ENCODE measurements at regions not wholly inside any gene's neighbourhood (a gene's known extent, or its start where the extent isn't known, plus 50 kb on each side); places are given as distances from the start of the nearest gene placed in this dataset.

DNA sequence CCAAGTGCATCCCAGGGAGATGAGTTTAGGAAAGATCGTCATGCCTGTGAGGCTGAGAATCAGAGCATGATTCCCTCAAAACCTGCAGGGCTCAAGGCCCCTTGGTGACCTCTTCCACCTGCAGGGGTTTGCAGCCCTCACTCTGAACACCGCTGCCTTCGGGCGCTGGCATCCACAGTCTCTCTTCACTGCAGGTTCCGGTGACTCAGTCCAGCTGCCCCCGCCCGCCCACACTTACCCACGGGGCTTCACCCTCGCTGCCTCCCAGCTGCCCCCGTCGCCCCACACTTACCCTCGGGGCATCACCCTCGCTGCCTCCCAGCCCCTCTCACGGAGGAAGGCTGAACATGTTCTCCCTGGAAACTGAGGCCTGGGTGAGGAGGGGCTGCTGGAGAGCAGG, 277.1 kb downstream of the XXYLT1 start:
- H3K36me3 ChIP-seq (ENCODE audit: control insufficient read depth in 2 of 2, insufficient read depth in 2 of 2, low read length in 1 of 2): no peaks in the 10 kb centered on the region
- DNase-seq (ENCODE audit: low read depth in 6 of 9, low spot score in 9 of 9): no peak
- H3K4me3 ChIP-seq (ENCODE audit: low read length in 2 of 2): no peak overlapping the region
- no peaks in the 10 kb centered on the region for H3K4me1 ChIP-seq (ENCODE audit: control insufficient read depth in 2 of 2, insufficient read depth in 2 of 2, low read length in 2 of 2)
- WGBS: 96% methylated on average over 14 of the region's 14 CpGs
- H3K9me3 ChIP-seq (ENCODE audit: control insufficient read depth in 2 of 2, insufficient read depth in 1 of 2, low read length in 1 of 2): no peaks in the 10 kb centered on the region
- no peak overlapping the region for H3K27ac ChIP-seq (ENCODE audit: low read depth in 1 of 2, low read length in 1 of 2)
- H3K27me3 ChIP-seq (ENCODE audit: control insufficient read depth in 2 of 2, insufficient read depth in 1 of 2, low read length in 1 of 2): no peaks in the 10 kb centered on the region

GRCh38 chr3:194994551-194994981, 276.4 kb downstream of the XXYLT1 start:
- no peaks in the 10 kb centered on the region for H3K9me3 ChIP-seq (ENCODE audit: control insufficient read depth in 2 of 2, insufficient read depth in 1 of 2, low read length in 1 of 2)
- no peak overlapping the region for H3K4me3 ChIP-seq (ENCODE audit: low read length in 2 of 2)
- no peaks in the 10 kb centered on the region for H3K27me3 ChIP-seq (ENCODE audit: control insufficient read depth in 2 of 2, insufficient read depth in 1 of 2, low read length in 1 of 2)
- no peak overlapping the region for H3K27ac ChIP-seq (ENCODE audit: low read depth in 1 of 2, low read length in 1 of 2)
- WGBS: 96% methylated on average over 6 of the region's 6 CpGs
- no peaks in the 10 kb centered on the region for H3K4me1 ChIP-seq (ENCODE audit: control insufficient read depth in 2 of 2, insufficient read depth in 2 of 2, low read length in 2 of 2)
- H3K36me3 ChIP-seq (ENCODE audit: control insufficient read depth in 2 of 2, insufficient read depth in 2 of 2, low read length in 1 of 2): no peaks in the 10 kb centered on the region
- DNase-seq (ENCODE audit: low read depth in 6 of 9, low spot score in 9 of 9): no peak

GRCh38 chr3:194995334-194995733, 275.6 kb downstream of the XXYLT1 start:
- H3K27me3 ChIP-seq (ENCODE audit: control insufficient read depth in 2 of 2, insufficient read depth in 1 of 2, low read length in 1 of 2): no peaks in the 10 kb centered on the region
- H3K4me1 ChIP-seq (ENCODE audit: control insufficient read depth in 2 of 2, insufficient read depth in 2 of 2, low read length in 2 of 2): no peaks in the 10 kb centered on the region
- H3K4me3 ChIP-seq (ENCODE audit: low read length in 2 of 2): no peak overlapping the region
- 90% methylated on average over 7 of the region's 7 CpGs for WGBS
- H3K27ac ChIP-seq (ENCODE audit: low read depth in 1 of 2, low read length in 1 of 2): no peak overlapping the region
- H3K9me3 ChIP-seq (ENCODE audit: control insufficient read depth in 2 of 2, insufficient read depth in 1 of 2, low read length in 1 of 2): no peaks in the 10 kb centered on the region
- no peaks in the 10 kb centered on the region for H3K36me3 ChIP-seq (ENCODE audit: control insufficient read depth in 2 of 2, insufficient read depth in 2 of 2, low read length in 1 of 2)
- no peak for DNase-seq (ENCODE audit: low read depth in 6 of 9, low spot score in 9 of 9)

DNA sequence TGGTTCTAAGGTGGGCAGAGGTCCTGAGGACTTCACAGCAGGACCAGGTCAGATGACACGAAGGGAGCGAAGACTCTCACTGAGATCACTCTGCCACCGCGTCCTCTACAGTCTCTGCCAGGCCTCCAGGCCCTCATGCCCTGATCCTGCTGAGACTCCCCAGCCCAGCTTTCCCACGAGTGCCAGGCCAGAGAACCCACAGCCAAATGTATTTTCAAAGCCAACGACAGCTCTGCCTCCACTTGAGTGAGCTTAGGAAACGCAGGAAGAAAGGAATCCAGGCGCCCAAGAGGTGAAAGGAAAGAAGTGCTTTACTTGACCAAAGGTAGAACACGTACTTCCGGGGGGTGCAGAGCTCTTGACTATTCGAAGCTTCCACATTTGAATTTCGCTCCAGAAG, 275.0 kb downstream of the XXYLT1 start:
- WGBS: 93% methylated on average over 12 of the region's 12 CpGs
- Histone ChIP-seq H3K36me3 (ENCODE audit: control insufficient read depth in 2 of 2, insufficient read depth in 2 of 2, low read length in 1 of 2) (no peaks in the 10 kb centered on the region), H3K27ac (ENCODE audit: low read depth in 1 of 2, low read length in 1 of 2) (no peak overlapping the region), H3K4me1 (ENCODE audit: control insufficient read depth in 2 of 2, insufficient read depth in 2 of 2, low read length in 2 of 2) (no peaks in the 10 kb centered on the region), H3K27me3 (ENCODE audit: control insufficient read depth in 2 of 2, insufficient read depth in 1 of 2, low read length in 1 of 2) (no peaks in the 10 kb centered on the region), H3K4me3 (ENCODE audit: low read length in 2 of 2) (no peak overlapping the region), H3K9me3 (ENCODE audit: control insufficient read depth in 2 of 2, insufficient read depth in 1 of 2, low read length in 1 of 2) (no peaks in the 10 kb centered on the region)
- DNase-seq (ENCODE audit: low read depth in 6 of 9, low spot score in 9 of 9): no peak

DNA sequence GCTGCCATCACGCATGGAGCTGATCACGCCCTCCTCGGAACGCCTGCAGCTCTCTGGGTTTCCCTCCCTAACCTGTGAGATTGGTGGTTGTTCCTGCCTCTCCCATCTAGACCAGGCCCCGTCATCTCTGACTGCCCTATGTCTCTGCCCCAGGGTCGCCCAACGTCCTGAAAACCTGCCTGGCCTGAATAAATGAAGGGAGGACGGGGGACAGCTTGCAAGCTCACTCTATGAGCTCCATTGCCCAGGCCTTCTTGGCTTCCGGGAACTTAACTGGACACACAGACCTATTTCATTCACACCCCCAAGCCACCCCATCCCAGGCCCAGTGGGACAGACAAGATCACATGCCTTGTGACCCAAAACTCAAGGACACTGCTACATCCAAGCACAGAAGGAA, 274.2 kb downstream of the XXYLT1 start:
- H3K9me3 ChIP-seq (ENCODE audit: control insufficient read depth in 2 of 2, insufficient read depth in 1 of 2, low read length in 1 of 2): no peaks in the 10 kb centered on the region
- H3K27me3 ChIP-seq (ENCODE audit: control insufficient read depth in 2 of 2, insufficient read depth in 1 of 2, low read length in 1 of 2): no peaks in the 10 kb centered on the region
- WGBS: 91% methylated on average over 9 of the region's 9 CpGs
- no peak for DNase-seq (ENCODE audit: low read depth in 6 of 9, low spot score in 9 of 9)
- no peaks in the 10 kb centered on the region for H3K36me3 ChIP-seq (ENCODE audit: control insufficient read depth in 2 of 2, insufficient read depth in 2 of 2, low read length in 1 of 2)
- no peaks in the 10 kb centered on the region for H3K4me1 ChIP-seq (ENCODE audit: control insufficient read depth in 2 of 2, insufficient read depth in 2 of 2, low read length in 2 of 2)
- no peak overlapping the region for H3K27ac ChIP-seq (ENCODE audit: low read depth in 1 of 2, low read length in 1 of 2)
- H3K4me3 ChIP-seq (ENCODE audit: low read length in 2 of 2): no peak overlapping the region

GRCh38 chr3:194998417-194998816, 272.5 kb downstream of the XXYLT1 start:
- WGBS: 96% methylated on average over 6 of the region's 6 CpGs

GRCh38 chr3:194998948-194999347, 272.0 kb downstream of the XXYLT1 start:
- Histone ChIP-seq H3K27me3 (ENCODE audit: control insufficient read depth in 2 of 2, insufficient read depth in 1 of 2, low read length in 1 of 2) (no peaks in the 10 kb centered on the region), H3K4me1 (ENCODE audit: control insufficient read depth in 2 of 2, insufficient read depth in 2 of 2, low read length in 2 of 2) (peaks cover 0 to 10% of the 10 kb centered on the region in 2 donors), H3K4me3 (ENCODE audit: low read length in 2 of 2) (no peak overlapping the region), H3K9me3 (ENCODE audit: control insufficient read depth in 2 of 2, insufficient read depth in 1 of 2, low read length in 1 of 2) (no peaks in the 10 kb centered on the region), H3K36me3 (ENCODE audit: control insufficient read depth in 2 of 2, insufficient read depth in 2 of 2, low read length in 1 of 2) (no peaks in the 10 kb centered on the region), H3K27ac (ENCODE audit: low read depth in 1 of 2, low read length in 1 of 2) (no peak overlapping the region)
- DNase-seq (ENCODE audit: low read depth in 6 of 9, low spot score in 9 of 9): no peak
- 96% methylated on average over 5 of the region's 5 CpGs for WGBS

More at GRCh38 chr3:194998417-194998816, 272.5 kb downstream of the XXYLT1 start:
- Histone ChIP-seq H3K27ac (ENCODE audit: low read depth in 1 of 2, low read length in 1 of 2) (no peak overlapping the region), H3K36me3 (ENCODE audit: control insufficient read depth in 2 of 2, insufficient read depth in 2 of 2, low read length in 1 of 2) (no peaks in the 10 kb centered on the region), H3K27me3 (ENCODE audit: control insufficient read depth in 2 of 2, insufficient read depth in 1 of 2, low read length in 1 of 2) (no peaks in the 10 kb centered on the region), H3K4me3 (ENCODE audit: low read length in 2 of 2) (no peak overlapping the region), H3K9me3 (ENCODE audit: control insufficient read depth in 2 of 2, insufficient read depth in 1 of 2, low read length in 1 of 2) (no peaks in the 10 kb centered on the region), H3K4me1 (ENCODE audit: control insufficient read depth in 2 of 2, insufficient read depth in 2 of 2, low read length in 2 of 2) (peaks cover 0 to 10% of the 10 kb centered on the region in 2 donors)
- DNase-seq (ENCODE audit: low read depth in 6 of 9, low spot score in 9 of 9): no peak

- Histone ChIP-seq H3K9me3 (ENCODE audit: control insufficient read depth in 2 of 2, insufficient read depth in 1 of 2, low read length in 1 of 2) (no peaks in the 10 kb centered on the region), H3K4me3 (ENCODE audit: low read length in 2 of 2) (no peak overlapping the region), H3K36me3 (ENCODE audit: control insufficient read depth in 2 of 2, insufficient read depth in 2 of 2, low read length in 1 of 2) (no peaks in the 10 kb centered on the region), H3K27me3 (ENCODE audit: control insufficient read depth in 2 of 2, insufficient read depth in 1 of 2, low read length in 1 of 2) (no peaks in the 10 kb centered on the region), H3K4me1 (ENCODE audit: control insufficient read depth in 2 of 2, insufficient read depth in 2 of 2, low read length in 2 of 2) (peaks cover 0 to 10% of the 10 kb centered on the region in 2 donors), H3K27ac (ENCODE audit: low read depth in 1 of 2, low read length in 1 of 2) (no peak overlapping the region)
- 97% methylated on average over 6 of the region's 6 CpGs for WGBS
- no peak for DNase-seq (ENCODE audit: low read depth in 6 of 9, low spot score in 9 of 9)
These were observed 271.5 kb downstream of the XXYLT1 start for GRCh38 chr3:194999491-194999890.

- H3K4me1 ChIP-seq (ENCODE audit: control insufficient read depth in 2 of 2, insufficient read depth in 2 of 2, low read length in 2 of 2): peaks cover 0 to 10% of the 10 kb centered on the region in 2 donors
- no peak overlapping the region for H3K27ac ChIP-seq (ENCODE audit: low read depth in 1 of 2, low read length in 1 of 2)
- WGBS: 98% methylated on average over 6 of the region's 6 CpGs
- no peak overlapping the region for H3K4me3 ChIP-seq (ENCODE audit: low read length in 2 of 2)
- no peaks in the 10 kb centered on the region for H3K27me3 ChIP-seq (ENCODE audit: control insufficient read depth in 2 of 2, insufficient read depth in 1 of 2, low read length in 1 of 2)
- no peak for DNase-seq (ENCODE audit: low read depth in 6 of 9, low spot score in 9 of 9)
- no peaks in the 10 kb centered on the region for H3K36me3 ChIP-seq (ENCODE audit: control insufficient read depth in 2 of 2, insufficient read depth in 2 of 2, low read length in 1 of 2)
- no peaks in the 10 kb centered on the region for H3K9me3 ChIP-seq (ENCODE audit: control insufficient read depth in 2 of 2, insufficient read depth in 1 of 2, low read length in 1 of 2)
These were observed 269.7 kb downstream of the XXYLT1 start for GRCh38 chr3:195001261-195001660.

Measured in thymus (tissue), 11 donors.